ENCODE measurements at regions not wholly inside any gene's neighbourhood (a gene's known extent, or its start where the extent isn't known, plus 50 kb on each side); places are given as distances from the start of the nearest gene placed in this dataset.

DNA sequence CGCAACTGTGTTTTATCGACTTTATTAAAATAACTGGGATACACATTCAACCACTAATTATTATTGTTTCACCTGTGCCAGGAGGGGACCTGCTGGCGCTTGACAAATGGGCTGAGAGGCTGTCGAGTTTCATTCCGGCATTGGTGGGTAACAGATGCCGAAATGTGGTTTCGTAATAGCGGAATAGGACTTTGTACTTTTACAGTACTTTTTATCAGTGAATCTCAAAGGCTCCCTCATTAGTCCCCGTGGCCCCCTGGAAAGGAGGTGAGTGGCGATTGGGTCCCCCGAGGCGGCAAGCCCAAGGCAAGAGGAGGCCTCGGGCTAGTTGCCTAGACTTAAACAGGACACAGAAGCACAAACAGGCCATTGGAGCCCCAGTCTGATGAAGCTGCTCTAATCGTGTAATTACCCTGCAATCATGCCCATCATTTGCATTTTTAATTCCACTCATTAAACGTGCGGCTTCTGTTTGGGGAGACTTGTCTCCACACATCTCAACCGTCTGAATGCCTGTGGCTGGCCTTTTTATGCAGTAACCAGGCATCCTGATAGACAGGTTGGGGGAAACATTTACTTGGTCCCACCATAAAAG is 193.2 kb downstream of the INO80D start:
- H3K27me3 ChIP-seq = no peaks in the 10 kb centered on the region
- H3K9me3 ChIP-seq = peaks cover 0 to 4% (median 0%) of the 10 kb centered on the region in 12 donors
- no peak overlapping the region for H3K4me3 ChIP-seq
- intact Hi-C loops (cut with DNase I) = no loop called here
- ATAC-seq (no peak), DNase-seq (no peak)
- 90 to 95% (median 92%) methylated on average over 17 of the region's 17 CpGs for WGBS, 4 donors
- peak overlapping the region in 1 of 12 donors; percentile 59 for H3K27ac ChIP-seq
- H3K4me1 ChIP-seq = no peaks in the 10 kb centered on the region
- TF ChIP-seq, protein P1, sequence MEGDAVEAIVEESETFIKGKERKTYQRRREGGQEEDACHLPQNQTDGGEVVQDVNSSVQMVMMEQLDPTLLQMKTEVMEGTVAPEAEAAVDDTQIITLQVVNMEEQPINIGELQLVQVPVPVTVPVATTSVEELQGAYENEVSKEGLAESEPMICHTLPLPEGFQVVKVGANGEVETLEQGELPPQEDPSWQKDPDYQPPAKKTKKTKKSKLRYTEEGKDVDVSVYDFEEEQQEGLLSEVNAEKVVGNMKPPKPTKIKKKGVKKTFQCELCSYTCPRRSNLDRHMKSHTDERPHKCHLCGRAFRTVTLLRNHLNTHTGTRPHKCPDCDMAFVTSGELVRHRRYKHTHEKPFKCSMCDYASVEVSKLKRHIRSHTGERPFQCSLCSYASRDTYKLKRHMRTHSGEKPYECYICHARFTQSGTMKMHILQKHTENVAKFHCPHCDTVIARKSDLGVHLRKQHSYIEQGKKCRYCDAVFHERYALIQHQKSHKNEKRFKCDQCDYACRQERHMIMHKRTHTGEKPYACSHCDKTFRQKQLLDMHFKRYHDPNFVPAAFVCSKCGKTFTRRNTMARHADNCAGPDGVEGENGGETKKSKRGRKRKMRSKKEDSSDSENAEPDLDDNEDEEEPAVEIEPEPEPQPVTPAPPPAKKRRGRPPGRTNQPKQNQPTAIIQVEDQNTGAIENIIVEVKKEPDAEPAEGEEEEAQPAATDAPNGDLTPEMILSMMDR (IDR thresholded peaks at IDR 0.05) = no peak
- TF ChIP-seq POLR2A (IDR thresholded peaks at IDR 0.05) = no peak
- no peaks in the 10 kb centered on the region for H3K36me3 ChIP-seq

DNA sequence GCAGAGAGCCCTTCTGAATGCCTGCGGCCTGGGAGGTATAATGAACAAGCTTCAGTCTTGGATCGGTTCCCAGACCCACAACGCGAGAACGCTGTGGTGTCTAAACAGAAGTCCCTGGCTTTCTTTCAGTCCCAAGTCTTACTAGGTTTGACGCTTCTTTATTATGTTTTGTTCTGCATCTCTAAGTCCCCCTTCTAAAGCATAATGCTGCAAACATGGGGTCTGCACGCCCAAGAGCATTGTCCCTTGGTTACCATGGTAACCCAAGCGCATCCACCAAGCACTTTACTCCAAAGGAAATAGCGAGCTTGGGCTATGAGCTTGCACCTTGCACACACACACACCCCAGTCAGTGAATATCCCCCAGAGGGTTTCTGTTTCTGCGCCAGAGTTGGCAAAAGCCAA is 193.7 kb downstream of the INO80D start:
- H3K36me3 ChIP-seq = no peaks in the 10 kb centered on the region
- no peak for ATAC-seq
- no peaks in the 10 kb centered on the region for H3K4me1 ChIP-seq
- TF ChIP-seq POLR2A (IDR thresholded peaks at IDR 0.05) = no peak
- TF ChIP-seq, protein P1 (IDR thresholded peaks at IDR 0.05) = no peak
- DNase-seq = no peak
- peak overlapping the region in 1 of 12 donors; percentile 59 for H3K27ac ChIP-seq
- intact Hi-C loops (cut with DNase I) = no loop called here
- 37 to 44% (median 42%) methylated on average over 10 of the region's 10 CpGs for WGBS, 4 donors
- H3K9me3 ChIP-seq = peaks cover 0 to 4% (median 0%) of the 10 kb centered on the region in 12 donors
- H3K4me3 ChIP-seq = no peak overlapping the region
- H3K27me3 ChIP-seq = no peaks in the 10 kb centered on the region

DNA sequence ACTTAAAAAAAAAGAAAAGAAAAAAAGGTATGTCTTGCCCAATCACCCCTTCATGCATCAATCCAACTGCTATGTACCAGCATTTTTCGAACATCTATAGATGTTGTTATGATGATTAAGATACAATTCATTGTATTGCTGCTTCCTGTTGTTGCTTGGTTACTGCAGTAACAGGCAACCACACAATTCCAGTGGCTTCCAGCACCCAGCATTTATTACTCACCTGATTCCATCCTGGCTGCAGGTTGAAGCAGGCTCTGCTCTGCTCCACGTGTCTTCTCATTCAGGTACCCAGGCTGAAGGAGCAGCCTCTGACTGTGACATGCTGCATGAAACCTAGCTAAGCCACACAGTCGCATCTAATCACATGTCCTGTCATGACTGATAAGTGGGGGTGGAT is 196.9 kb downstream of the INO80D start:
- Histone ChIP-seq H3K4me3 (no peak overlapping the region), H3K36me3 (no peaks in the 10 kb centered on the region), H3K27me3 (no peaks in the 10 kb centered on the region), H3K27ac (no peak overlapping the region), H3K4me1 (no peaks in the 10 kb centered on the region), H3K9me3 (no peaks in the 10 kb centered on the region)
- 47 to 61% (median 52%) methylated on average over 3 of the region's 3 CpGs for WGBS, 4 donors
- TF ChIP-seq POLR2A (IDR thresholded peaks at IDR 0.05) = no peak
- TF ChIP-seq, protein P1 (IDR thresholded peaks at IDR 0.05) = no peak
- intact Hi-C loops (cut with DNase I) = loop anchor here in 9 of 10 donors (5.0 to 10.0 kb wide), 6 partner anchors 112 to 1634 kb away; partner anchors contain the start of gene NRP2 (in 1 of the 9)
- ATAC-seq (no peak), DNase-seq (no peak)

DNA sequence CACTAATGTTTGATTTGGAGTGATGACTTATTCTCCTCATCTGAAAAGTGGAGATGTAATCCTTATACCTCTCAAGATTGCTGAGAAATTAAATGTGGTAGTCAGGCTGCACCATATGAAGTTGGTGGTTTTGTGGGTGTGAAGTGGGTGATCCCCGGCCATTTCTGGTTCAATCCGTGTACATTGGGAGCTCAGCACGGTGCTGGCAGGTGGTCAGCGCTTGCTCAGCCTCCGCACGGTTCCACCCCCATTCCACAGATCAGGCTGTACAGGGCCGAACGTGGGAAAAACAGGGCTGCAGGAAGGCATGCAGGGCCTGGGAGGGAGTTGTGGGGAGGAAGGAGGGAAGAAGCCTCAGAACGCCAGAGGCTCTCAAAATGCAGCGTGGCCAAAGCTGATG is 198.3 kb downstream of the INO80D start:
- Histone ChIP-seq H3K4me3 (no peak overlapping the region), H3K36me3 (no peaks in the 10 kb centered on the region), H3K4me1 (no peaks in the 10 kb centered on the region), H3K27ac (peak overlapping the region in 1 of 12 donors; percentile 14), H3K27me3 (no peaks in the 10 kb centered on the region), H3K9me3 (no peaks in the 10 kb centered on the region)
- TF ChIP-seq, protein P1 (IDR thresholded peaks at IDR 0.05) = no peak
- TF ChIP-seq POLR2A (IDR thresholded peaks at IDR 0.05) = no peak
- WGBS, 4 donors = 86 to 90% (median 89%) methylated on average over 10 of the region's 10 CpGs
- no peak for ATAC-seq
- DNase-seq = no peak
- intact Hi-C loops (cut with DNase I) = loop anchor here in 9 of 10 donors (5.0 to 10.0 kb wide), 6 partner anchors 110 to 1633 kb away; partner anchors contain the start of gene NRP2 (in 1 of the 9)
